NCI-H510A (cell line): ENCODE measurements at regions not wholly inside any gene's neighbourhood (a gene's known extent, or its start where the extent isn't known, plus 50 kb on each side); places are given as distances from the start of the nearest gene placed in this dataset.
"Not testable (repeated sequence)": the region's sequence is repeated elsewhere in the genome, so short reads cannot be mapped to it uniquely, and the experiment has no call there.

ENCODE experiments used
- DNase-seq: peaks from one replicate; lab custom pipeline; 2025; lab: John Stamatoyannopoulos, UW

DNA sequence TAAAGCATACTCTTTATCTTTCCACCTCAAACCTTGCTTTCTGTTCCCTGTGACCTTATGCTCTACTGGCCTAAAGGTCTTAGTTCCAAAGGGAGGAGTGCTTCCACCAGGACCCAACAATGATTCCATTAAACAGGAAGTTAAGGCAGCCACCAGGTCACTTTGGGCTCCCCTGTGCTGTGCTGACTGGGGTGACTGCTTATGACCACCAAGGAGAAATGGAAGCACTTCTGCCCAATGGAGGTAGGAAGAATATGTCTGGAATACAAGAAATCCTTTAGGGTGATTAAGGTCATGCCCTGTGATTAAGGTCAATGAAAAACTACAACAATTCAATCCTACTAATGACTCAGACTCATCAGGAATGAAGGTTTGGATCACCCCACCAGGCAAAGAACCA lies 233.8 kb upstream of the CDH11 start:
- no peak for DNase-seq

DNA sequence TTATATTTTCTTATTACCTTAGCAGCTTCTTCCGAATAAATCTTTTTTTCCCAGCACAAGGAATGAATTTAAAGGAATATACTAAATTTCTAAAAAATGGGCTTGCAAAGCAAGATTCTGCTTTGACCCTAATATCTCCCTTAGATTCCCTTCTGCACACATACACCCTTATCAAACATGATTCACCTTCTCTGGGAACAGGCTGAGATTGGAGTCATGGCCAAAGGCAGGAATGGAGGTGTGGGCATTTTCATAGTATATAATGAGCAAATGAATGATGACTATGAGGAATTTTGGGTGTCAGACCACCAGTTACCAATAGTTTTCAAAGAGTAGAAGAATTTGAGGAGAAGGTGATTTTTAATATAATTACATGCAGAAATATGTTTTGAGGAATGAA lies 231.3 kb upstream of the CDH11 start:
- DNase-seq, result no peak

DNA sequence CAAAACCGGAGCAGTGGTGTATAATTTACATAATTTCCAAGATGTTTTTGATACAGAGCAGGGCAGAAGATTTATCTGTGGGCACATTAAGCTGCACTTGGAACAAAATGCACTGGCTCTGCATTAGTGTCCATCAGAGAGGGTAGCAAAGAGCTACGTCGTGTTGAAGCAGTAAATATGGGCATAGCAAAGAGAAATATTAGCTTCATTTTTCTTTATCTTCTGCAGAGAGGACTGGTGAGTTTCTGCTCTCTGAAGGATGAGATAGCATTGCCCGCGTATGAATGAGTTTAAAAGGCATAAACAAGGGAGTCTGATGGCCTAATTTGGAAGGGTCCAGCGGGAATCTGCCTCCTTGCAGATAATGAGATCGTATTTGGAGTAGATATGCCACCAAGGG lies 227.8 kb upstream of the CDH11 start:
- no peak for DNase-seq

DNA sequence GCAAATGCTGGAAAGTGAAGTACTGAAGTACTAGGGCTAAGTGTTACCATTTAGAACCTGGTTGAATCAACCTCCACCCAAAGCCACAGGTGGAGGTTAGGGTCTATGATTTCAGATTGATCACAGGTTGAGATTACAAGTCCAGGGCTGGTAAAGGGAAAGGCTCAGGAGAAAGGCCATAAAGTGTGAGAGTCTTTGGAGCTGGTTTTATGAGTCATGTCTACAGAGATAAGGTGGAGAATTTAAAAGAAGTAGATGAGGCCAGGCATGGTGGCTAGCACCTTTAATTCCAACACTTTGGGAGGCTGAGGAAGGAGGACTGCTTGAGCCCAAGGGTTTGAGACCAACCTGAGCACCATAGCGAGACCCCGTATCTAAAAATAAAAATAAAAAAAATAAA lies 221.7 kb upstream of the CDH11 start:
- no peak for DNase-seq

DNA sequence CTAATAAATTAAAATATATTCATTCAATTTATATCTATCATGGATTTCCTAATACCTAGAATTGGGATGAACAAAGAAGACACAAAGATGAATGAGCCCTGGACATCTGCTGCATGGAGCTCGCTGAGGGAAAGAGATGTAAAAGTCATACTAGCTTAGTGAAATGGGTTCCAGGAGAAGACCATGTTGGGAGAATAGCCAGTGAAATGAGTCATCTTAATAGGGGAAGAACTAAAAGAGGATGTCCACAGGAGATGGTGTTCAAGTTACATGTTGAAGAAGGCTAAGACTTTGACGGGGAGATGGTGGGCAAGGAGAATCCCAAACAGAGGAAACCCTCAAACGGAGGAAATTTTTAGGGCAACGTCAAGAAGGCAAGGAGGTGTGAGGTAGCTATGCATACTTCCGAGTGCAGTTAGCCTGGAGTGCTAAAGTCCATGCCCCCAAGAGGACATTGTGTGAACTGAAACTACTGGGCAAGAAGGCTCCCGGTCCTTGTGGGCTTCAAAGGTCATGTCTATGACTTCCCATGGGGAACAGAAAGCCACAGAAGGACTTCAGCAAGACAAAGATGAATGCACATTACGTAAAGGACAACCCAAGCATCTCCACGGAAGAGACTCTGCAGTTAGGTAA lies 220.5 kb upstream of the CDH11 start:
- DNase-seq, result no peak

DNA sequence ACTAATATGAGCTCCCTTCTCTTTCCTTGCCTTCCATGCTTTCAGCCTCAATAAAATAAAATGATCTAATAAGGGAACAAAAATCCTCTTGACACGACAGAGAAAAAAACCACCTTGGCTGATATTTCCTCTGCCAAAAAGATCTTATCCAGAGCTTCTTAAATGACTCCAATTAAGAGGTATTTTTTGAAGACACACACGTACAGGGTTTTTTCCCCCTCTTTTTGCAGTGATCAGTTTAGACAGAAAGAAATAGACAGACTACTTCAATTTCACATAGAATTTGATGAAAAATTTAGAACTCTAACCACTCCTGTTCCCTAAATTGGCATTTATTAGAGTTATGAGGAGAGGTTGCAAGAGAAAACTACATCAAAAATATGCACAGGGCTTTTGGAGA lies 217.2 kb upstream of the CDH11 start:
- no peak for DNase-seq

DNA sequence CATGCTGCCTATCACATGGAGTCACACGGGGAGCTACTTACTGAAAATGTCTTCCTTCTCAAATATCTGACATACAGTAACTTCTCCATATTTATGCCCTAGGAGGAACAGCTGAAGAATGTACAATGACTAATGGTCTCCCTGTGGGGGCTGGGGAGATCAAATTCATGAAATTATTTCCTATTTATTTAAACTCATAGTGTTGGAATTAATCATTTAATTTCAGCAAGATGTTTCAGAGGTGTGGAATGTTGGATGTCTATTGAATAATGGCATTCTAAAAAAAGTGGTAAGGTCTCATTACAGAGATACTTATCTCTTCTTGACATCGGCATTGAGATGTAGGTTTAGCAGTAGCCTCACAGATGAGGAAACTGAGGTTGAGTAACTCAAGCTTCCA lies 214.3 kb upstream of the CDH11 start:
- DNase-seq, result no peak

DNA sequence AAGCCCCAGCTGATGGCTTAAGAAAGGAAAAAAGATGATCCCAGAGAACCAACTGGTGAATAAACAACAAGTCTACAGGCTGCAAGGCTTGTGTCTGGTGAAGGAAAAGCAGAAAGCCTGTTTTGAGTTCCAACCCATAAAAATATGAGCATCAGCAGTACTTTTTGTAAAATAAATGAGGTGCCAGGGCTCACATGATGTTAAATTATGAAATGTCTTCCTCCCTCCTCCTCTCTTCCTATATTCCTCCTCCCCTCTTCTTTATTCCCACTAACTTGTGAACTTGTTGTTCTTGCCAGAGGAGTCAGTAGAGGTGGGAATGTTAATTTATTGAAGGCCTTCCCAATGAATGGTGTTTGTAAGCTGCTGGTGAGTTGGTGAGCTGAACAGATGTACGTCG lies 212.2 kb upstream of the CDH11 start:
- no peak for DNase-seq

DNA sequence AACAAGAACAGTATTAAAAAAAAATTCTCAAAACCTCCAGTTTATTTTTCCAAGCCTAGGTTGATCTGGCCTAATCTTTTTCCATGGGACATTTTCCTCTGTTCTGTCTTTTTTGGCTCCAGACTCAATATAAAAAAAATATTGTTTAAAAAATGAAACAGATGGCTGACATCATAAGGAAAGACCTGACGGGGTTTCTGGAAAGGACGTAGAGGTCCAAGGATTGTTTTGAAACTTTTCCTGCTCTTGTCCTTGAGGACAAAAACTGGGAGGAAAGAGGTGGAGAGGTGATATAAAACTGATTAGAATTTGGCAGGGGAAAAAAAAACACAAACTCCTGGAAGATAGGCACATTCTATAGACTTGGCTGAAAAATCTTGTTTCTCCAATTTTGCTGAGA lies 211.4 kb upstream of the CDH11 start:
- DNase-seq, result no peak

DNA sequence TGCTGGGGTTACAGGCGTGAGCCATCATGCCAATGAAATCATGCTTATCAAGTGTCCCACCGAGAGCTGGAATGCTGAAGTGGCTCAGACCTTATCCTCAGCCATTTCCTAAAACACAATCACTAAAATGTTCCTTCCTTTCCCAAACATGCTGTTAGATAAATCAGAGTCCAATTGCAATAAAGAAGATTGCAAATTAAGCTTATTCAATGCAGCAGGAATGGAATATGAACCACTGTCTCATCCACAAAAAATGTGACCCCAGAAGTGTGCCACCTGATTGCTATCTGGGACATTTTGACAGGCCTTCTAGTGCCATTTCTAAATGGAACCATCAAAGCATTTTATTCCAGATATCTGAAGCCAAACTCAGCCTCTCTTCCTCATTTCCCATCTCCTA lies 205.5 kb upstream of the CDH11 start:
- DNase-seq, result no peak

DNA sequence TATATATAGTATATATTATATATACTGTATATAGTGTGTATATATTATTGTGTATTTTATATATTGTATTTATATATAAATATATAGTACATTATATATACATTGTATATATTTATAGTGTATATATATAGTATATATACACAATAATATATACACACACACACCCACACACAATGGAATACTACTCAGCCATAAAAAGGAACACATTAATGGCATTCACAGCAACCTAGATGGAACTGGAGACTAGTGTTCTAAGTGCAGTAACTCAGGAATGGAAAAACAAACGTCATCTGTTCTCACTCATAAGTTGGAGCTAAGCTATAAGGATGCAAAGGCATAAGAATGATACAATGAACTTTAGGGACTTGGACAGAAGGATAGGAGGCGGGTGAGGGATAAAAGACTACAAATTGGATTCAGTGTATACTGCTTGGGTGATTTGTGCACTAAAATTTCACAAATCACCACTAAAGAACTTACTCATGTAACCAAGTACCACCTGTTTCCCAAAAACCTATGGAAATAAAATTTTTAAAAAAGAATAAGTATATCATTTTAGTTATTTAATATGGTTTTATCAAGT lies 201.9 kb upstream of the CDH11 start:
- no peak for DNase-seq

DNA sequence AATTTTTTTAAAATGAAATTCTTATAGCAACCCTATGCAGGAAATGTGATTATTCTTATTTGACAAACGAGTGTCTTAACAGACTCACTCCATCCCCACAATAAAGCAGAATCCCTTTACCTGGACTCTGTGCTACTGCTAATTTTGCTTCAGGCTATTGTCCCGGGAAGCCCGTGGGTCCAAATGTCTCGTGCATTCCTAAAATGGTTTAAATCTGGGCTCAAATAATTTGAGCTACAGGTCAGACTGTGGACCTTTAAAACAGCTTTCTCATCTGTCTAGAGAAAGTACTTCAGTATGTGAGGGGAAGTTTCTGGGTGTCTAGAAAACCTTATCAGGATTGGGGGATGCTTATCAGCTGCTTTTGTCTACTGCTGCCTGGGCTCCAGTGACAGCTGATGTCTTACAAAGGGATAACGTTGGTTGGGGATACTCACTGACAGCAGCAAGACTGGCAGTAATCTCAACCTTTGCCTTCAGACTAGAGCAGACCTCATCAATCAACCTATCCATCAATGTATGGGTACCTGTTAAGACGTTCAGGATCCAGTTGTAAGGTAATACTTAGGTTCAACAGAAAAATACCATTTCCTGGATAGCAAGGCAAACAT lies 197.9 kb upstream of the CDH11 start:
- no peak for DNase-seq

DNA sequence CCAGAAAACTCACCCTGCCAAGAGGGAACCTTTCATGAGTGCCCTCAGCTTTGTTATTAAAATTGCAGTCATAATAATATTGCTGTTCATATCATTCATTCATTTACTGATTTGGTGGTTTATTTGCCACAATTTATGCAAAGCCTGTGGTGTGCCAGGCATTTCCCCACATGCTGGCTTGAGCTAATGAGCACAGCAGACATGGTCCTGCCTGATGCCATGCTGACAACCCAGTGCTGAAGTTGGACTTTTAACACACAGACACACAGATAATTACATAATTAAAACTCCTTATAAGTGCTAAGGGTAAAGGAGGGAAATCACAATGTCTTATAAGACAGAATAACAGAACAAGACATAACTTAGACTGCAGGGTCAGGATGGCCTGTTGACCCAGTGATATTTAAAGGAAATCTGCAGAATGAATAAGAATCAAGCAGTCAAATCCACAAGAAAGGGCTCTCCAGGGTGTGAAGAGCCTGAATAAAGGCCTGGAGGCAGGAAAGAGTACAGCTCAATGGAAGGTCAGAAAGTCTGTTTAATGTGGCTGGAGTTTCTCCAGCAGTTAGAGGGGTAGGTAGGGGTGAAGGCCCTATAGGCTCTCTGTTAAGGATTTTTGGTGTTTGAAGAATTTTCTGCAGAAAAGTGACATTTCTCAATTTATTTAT lies 196.9 kb upstream of the CDH11 start:
- no peak for DNase-seq

DNA sequence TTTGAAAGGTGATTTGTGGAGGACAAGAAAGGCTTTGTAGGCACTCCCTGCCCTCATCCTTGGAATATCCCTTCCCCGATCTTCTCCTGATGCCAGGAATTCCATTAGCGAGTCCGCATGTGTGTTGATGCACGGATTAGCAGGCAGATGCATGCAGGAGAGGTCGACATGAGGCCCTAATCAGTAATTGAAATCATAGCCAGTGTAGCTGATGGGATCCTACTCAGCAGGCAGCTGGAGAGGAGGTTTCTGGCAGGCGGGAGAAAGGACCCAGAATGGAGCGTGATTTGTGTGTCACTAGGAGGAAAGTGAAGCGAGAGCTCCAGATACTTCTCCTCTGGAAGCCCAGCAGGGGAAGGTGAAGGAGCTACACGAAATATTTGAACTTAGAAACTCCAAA lies 196.3 kb upstream of the CDH11 start:
- no peak for DNase-seq

DNA sequence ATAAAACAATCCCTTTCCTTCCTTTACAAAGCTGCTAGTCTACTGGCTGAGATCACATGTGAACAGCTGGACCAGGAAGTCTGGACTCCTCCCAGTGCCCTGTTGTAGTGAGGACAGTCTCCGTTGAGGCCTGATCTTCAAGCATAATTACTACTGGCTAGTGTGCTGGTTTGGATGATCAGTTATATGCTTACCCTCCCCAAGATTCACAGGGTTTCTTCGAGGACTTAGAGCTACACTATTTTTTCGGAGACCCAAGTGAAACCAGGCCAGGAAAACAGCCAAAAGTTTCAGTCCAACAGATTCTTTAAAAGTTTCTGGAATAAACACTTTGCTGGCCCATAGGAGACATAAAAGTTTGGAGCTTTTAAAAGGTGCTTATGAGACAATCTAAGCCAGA lies 194.9 kb upstream of the CDH11 start:
- DNase-seq, result no peak

DNA sequence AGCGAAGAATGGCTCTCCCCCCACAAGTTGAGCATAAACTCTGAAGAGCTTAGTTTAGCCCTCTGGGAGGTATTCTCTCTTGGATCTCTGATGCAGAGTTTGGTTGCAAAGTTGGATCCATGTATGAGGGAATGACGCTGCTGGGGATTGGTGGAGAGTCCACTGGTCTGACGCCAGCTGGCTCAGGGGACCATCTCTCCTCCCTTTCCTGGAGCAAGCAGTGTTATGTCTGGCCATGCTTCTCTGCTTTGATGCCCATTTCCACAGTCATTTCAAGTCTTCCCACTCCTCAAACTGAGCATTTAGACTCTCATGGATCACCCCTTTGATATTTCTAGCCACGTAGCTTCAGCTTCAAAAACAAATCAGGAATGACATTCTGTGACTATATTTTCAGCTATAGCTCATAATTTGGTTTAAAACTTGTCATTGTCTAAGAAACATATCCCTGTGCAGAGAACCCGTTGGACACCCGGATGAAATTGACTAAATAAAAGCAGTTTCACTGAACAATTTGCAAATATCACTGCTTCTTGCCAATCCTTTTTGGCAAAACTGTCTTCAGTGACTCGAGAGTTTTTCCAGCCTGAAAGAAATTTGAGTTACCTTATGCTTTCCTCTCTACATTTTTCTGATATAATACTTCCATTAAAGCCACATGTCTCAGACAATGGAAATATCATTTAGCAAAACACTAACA lies 193.4 kb upstream of the CDH11 start:
- DNase-seq, result no peak

DNA sequence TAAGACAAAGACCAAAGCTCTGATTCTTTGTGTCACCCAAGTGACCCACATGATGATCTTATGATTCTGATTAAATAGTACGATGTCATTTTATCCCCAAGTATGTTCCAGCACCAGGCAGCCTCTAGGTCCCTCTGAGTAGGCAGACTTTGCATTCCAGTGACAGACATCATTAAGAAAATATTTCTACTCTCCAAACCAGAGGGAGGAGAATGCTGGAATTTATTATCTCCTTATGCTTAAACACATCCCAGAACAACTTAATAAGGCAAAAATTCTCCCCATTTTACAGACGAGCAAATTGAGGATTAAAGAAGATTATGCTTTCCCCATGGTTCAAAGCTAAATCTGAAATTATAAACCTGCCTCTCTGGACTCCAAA lies 192.8 kb upstream of the CDH11 start:
- DNase-seq, result no peak

DNA sequence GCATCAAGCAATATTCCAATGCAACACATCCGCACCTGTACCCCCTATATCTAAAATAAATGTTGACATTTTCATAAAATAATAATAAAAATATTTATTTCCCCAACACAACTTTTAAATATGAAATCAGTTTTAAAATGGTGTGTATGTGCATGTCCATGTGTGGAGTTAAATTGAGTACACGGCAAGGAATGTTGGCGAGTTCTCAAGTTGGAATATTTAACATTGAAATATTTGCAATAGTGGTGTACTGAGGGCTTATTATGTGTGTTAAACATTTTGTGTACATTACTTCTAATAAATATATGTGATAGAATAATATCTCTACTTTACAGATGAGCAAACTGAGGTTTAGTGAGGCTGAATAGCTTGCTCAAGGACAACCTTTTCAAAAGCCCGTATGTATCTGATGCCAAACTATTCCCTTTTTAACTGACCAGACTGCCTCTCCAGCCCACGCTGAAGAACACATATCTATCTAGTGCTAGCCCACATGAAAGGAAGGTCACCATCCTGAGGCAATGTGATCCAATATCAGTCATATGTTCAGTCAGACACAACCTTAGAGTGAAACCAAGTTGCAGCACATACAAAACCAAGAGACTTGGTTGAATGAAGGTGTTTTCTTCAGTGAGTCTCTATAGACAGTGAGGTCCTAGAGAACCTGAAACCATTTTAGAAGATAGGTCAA lies 192.2 kb upstream of the CDH11 start:
- DNase-seq, result no peak

DNA sequence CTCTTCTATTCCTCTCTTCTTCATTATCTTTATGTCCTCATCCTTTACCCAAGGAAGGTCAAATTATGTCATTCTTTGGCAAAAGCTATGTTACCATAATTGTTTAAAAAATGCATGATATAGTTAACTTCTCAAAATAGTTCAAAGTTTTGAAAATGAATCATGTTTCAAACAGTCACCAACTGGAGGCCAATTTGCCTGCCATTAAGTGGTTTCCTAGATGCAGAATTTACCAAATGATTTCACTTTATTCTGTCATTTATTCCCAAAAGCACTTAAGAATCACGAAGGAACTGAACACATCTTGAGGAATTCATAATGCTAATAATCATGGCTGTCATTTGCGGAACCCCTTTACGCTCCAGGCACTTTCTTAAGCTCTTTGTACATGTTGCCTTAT lies 190.9 kb upstream of the CDH11 start:
- no peak for DNase-seq

DNA sequence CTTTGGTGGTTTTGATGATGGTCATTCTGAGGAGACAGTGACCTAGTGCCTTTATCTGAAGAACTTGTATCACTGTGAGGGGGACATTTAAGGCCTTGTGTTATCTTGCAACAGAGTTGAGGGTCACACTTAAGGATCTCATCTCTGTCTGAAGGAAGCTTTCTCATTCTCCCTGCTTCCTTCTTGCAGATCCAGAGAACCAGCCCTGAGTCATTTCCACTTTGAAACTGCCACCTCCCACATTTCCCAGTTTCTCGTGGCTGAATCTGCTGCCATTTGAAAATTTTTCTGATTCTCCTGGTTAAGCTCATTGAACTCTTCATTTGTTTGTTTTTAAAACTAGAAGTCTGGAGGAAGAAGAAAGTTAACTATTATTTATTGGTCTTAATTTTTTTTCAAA lies 190.2 kb upstream of the CDH11 start:
- no peak for DNase-seq

DNA sequence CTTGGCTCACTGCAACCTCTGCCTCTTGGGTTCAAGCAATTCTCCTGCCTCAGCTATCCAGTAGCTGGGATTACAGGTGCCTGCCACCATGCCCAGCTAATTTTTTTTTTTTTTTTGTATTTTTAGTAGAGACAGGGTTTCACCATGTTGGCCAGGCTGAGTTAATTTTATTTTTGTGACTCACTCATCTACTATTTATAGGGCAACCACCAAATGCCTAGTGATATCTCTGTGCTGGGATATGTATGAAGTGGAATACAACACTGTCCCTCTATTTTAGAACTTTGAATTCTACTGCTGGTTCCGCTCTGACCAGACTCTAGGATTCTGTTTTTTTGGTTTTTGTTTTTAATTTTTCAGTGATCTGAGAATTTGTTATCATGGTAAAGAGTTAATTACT lies 188.6 kb upstream of the CDH11 start:
- DNase-seq, result not testable (repeated sequence)

DNA sequence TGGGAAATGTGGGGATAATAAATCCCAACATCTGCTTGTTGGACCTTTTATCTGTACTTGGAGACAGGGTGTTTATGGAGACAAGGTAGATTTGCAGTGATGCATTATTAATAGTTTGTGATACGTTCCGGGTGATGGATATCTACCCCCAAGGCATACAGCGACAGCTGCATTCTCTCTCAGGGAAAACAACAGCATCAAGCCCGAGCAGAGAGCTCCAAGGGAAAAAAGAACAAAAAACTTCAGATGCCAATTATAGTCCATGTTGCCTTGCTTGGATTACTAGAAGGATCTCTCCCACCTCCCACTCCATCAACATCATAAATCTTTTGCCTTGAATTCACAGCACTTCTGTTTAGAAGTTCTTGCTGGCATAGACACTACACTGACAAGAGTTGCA lies 187.5 kb upstream of the CDH11 start:
- no peak for DNase-seq
